CD4-positive, CD25-positive, alpha-beta regulatory T cell (primary cell): ENCODE measurements at regions not wholly inside any gene's neighbourhood (a gene's known extent, or its start where the extent isn't known, plus 50 kb on each side); places are given as distances from the start of the nearest gene placed in this dataset.

ENCODE experiments used
- ATAC-seq, 2 donors: fragments of 150-1000 bp; cut with Tn5 transposase; one replicate each; pipeline ENCODE4 v1.10.0; 2021; ENCODE audit warnings: low read depth in 2 of 2, moderate number of reproducible peaks in 2 of 2, moderate library complexity in 1 of 2
- DNase-seq, 3 donors: peaks; one replicate each; pipeline versions ENCODE4 v3.0.0 to v3.0.0-alpha.2; 2012 to 2022; ENCODE audit warnings: mixed read lengths in 1 of 3
- H3K27ac ChIP-seq: one replicate; pipeline ENCODE4 v1.7.0; 2013; ENCODE audit warnings: mild to moderate bottlenecking, low read length; ENCODE audit not compliant: insufficient read depth, poor library complexity, severe bottlenecking
- H3K27me3 ChIP-seq: one replicate; pipeline ENCODE4 v1.7.0; 2013; ENCODE audit warnings: low read length; ENCODE audit not compliant: control insufficient read depth, insufficient read depth
- H3K36me3 ChIP-seq: one replicate; pipeline ENCODE4 v1.7.0; 2013; ENCODE audit warnings: mild to moderate bottlenecking, low read length, moderate library complexity; ENCODE audit not compliant: control insufficient read depth, insufficient read depth
- H3K4me1 ChIP-seq: 2 replicates; pipeline ENCODE4 v1.7.0; 2013; ENCODE audit warnings: mild to moderate bottlenecking, low read length; ENCODE audit not compliant: insufficient read depth, control insufficient read depth, poor library complexity, severe bottlenecking
- H3K4me3 ChIP-seq: one replicate; pipeline ENCODE4 v1.7.0; 2013; ENCODE audit warnings: low read depth, mild to moderate bottlenecking, low read length, moderate library complexity
- H3K9me3 ChIP-seq, 2 experiments: 1 replicate in 1 of 2; 2 replicates in 1 of 2; pipeline ENCODE4 v1.7.0; 2013; ENCODE audit warnings: low read length in 2 of 2, mild to moderate bottlenecking in 1 of 2, moderate library complexity in 1 of 2; ENCODE audit not compliant: control insufficient read depth in 2 of 2
- H3K27ac Mint-ChIP-seq, 3 donors: one replicate each; pipeline ENCODE4 v1.8.0; 2020 to 2022; ENCODE audit warnings: mild to moderate bottlenecking in 3 of 3, mixed read lengths in 3 of 3, moderate library complexity in 2 of 3
- H3K27me3 Mint-ChIP-seq: one replicate; pipeline ENCODE4 v1.8.0; 2022; ENCODE audit warnings: mild to moderate bottlenecking, mixed read lengths
- H3K36me3 Mint-ChIP-seq: one replicate; pipeline ENCODE4 v1.8.0; 2020; ENCODE audit warnings: mixed read lengths
- H3K4me1 Mint-ChIP-seq, 4 donors: one replicate each; pipeline ENCODE4 v1.8.0; 2020 to 2022; ENCODE audit warnings: mixed read lengths in 4 of 4, mild to moderate bottlenecking in 1 of 4
- H3K4me3 Mint-ChIP-seq, 4 donors: one replicate each; pipeline ENCODE4 v1.8.0; 2020 to 2022; ENCODE audit warnings: mild to moderate bottlenecking in 4 of 4, mixed read lengths in 4 of 4, moderate library complexity in 3 of 4
- H3K9me3 Mint-ChIP-seq, 7 donors: one replicate each; pipeline ENCODE4 v1.8.0; 2020 to 2022; ENCODE audit warnings: mixed read lengths in 7 of 7, mild to moderate bottlenecking in 3 of 7, moderate library complexity in 2 of 7

DNA sequence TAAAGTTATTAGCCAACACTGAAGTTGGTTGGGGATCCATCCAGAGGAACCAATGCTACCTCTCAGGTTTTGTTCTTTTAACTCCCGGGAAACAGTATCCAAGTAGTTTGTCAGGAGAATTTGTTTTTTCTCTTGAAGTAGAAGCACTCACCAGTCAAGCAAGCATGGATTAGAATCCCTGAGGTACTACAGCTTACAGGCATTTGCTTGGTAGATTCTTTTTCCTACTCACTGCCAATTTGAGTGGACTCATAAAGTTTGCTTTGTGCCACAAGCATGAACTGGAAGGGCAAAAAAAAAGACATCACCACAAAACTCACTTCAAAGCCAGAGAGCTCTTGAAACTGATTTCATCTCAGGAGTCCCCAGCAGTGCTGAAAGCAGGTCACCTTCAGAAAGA lies 167.4 kb downstream of the MBOAT1 start:
- no peak for DNase-seq
- Histone ChIP-seq H3K27me3 (no peaks in the 10 kb centered on the region), H3K9me3 (no peaks in the 10 kb centered on the region), H3K4me3 (no peak overlapping the region), H3K27ac (no peak overlapping the region), H3K36me3 (no peaks in the 10 kb centered on the region), H3K4me1 (no peaks in the 10 kb centered on the region)
- H3K27ac Mint-ChIP-seq, result no peak overlapping the region
- no peaks in the 10 kb centered on the region for H3K4me1 Mint-ChIP-seq
- no peaks in the 10 kb centered on the region for H3K9me3 Mint-ChIP-seq
- no peak for ATAC-seq
- no peaks in the 10 kb centered on the region for H3K36me3 Mint-ChIP-seq
- H3K27me3 Mint-ChIP-seq, result no peaks in the 10 kb centered on the region
- no peak overlapping the region for H3K4me3 Mint-ChIP-seq
